ENCODE measurements at regions not wholly inside any gene's neighbourhood (a gene's known extent, or its start where the extent isn't known, plus 50 kb on each side); places are given as distances from the start of the nearest gene placed in this dataset.

DNA sequence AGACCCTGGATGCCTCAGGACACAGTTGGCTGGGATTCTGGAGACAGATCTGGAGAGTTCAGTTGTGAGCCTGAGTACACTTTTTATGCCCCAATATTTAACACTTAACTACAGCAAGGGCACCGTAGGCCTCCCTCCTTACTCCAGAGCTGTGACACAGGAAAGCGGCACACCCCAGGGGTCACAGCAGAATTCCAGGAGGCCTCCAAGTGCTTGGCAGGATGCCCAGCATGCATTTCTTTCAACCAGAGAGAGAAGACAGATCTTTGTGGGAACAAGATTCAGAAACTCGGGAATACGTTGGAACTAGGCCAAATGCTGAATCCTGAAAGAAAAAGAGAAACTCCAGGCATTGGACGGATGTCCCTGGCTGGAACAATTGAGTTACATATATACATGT, 199.2 kb upstream of the NT5C1B start:
- no peak for TF ChIP-seq POLR2A (IDR thresholded peaks at IDR 0.05)
- TF ChIP-seq, protein P1, sequence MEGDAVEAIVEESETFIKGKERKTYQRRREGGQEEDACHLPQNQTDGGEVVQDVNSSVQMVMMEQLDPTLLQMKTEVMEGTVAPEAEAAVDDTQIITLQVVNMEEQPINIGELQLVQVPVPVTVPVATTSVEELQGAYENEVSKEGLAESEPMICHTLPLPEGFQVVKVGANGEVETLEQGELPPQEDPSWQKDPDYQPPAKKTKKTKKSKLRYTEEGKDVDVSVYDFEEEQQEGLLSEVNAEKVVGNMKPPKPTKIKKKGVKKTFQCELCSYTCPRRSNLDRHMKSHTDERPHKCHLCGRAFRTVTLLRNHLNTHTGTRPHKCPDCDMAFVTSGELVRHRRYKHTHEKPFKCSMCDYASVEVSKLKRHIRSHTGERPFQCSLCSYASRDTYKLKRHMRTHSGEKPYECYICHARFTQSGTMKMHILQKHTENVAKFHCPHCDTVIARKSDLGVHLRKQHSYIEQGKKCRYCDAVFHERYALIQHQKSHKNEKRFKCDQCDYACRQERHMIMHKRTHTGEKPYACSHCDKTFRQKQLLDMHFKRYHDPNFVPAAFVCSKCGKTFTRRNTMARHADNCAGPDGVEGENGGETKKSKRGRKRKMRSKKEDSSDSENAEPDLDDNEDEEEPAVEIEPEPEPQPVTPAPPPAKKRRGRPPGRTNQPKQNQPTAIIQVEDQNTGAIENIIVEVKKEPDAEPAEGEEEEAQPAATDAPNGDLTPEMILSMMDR (IDR thresholded peaks at IDR 0.05), result no peak

Data from ovary (tissue), 3 donors.